Ovary (tissue), 3 donors: ENCODE measurements at regions not wholly inside any gene's neighbourhood (a gene's known extent, or its start where the extent isn't known, plus 50 kb on each side); places are given as distances from the start of the nearest gene placed in this dataset.

Experiments
- CTCF ChIP-seq, 3 donors: fragments of 450-650 bp in 2 of 3; fragments of 200-600 bp in 1 of 3; IDR thresholded peaks; one replicate each; pipeline versions ENCODE4 v1.5.1 to v1.8.0; 2016 to 2022; ENCODE audit warnings: antibody characterized with exemption in 3 of 3, mild to moderate bottlenecking in 1 of 3
- EP300 ChIP-seq: sonication (generic); formaldehyde crosslinking; IDR thresholded peaks from one replicate; pipeline ENCODE4 v1.6.1; 2017; ENCODE audit warnings: antibody characterized with exemption
- POLR2A ChIP-seq: fragments of 450-650 bp; IDR thresholded peaks from one replicate; pipeline ENCODE4 v1.6.1; 2017; ENCODE audit warnings: antibody characterized with exemption, mild to moderate bottlenecking, moderate library complexity
- donor health status: DM: no; HTN: no; CAD: no.

- TF ChIP-seq EP300 = no peak
- no peak for TF ChIP-seq CTCF (IDR thresholded peaks at IDR 0.05)
- TF ChIP-seq POLR2A = no peak
These were observed 608.1 kb downstream of the PKHD1 start for GRCh38 chr6:51479296-51479695.
